NT2/D1 (cell line): ENCODE measurements at regions not wholly inside any gene's neighbourhood (a gene's known extent, or its start where the extent isn't known, plus 50 kb on each side); places are given as distances from the start of the nearest gene placed in this dataset.
"Not testable (repeated sequence)": the region's sequence is repeated elsewhere in the genome, so short reads cannot be mapped to it uniquely, and the experiment has no call there.

Source experiments
- DNase-seq: peaks from one replicate; pipeline ENCODE4 v3.0.0-alpha.2; 2011; ENCODE audit warnings: low read depth, low spot score
- H3K27me3 ChIP-seq: 2 replicates; pipeline ENCODE4 v1.6.0; 2011; ENCODE audit warnings: mild to moderate bottlenecking; ENCODE audit not compliant: insufficient read length, insufficient read depth
- H3K36me3 ChIP-seq: 2 replicates; pipeline ENCODE4 v1.6.1; 2011; ENCODE audit warnings: mild to moderate bottlenecking, low read length, mixed read lengths; ENCODE audit not compliant: insufficient read depth, insufficient read length
- H3K4me1 ChIP-seq: 2 replicates; pipeline ENCODE4 v1.5.1; 2011; ENCODE audit not compliant: insufficient read depth, insufficient read length
- H3K4me3 ChIP-seq: 2 replicates; pipeline ENCODE4 v1.5.1; 2011; ENCODE audit warnings: low read depth; ENCODE audit not compliant: insufficient read length
- H3K9ac ChIP-seq: 2 replicates; pipeline ENCODE4 v1.6.0; 2011; ENCODE audit warnings: low read depth; ENCODE audit not compliant: insufficient read length
- H3K9me3 ChIP-seq: 2 replicates; pipeline ENCODE4 v1.5.1; 2011; ENCODE audit warnings: mild to moderate bottlenecking, low read length; ENCODE audit not compliant: insufficient read depth
- SUZ12 ChIP-seq: IDR thresholded peaks from 2 replicates; pipeline ENCODE4 v1.6.1; 2011; ENCODE audit not compliant: insufficient read length, insufficient read depth; ENCODE audit errors: extremely low read depth
- YY1 ChIP-seq: IDR thresholded peaks from 2 replicates; pipeline ENCODE4 v1.6.1; 2011; ENCODE audit not compliant: insufficient read length, insufficient read depth
- ZNF274 ChIP-seq: IDR thresholded peaks from 2 replicates; pipeline ENCODE4 v1.6.1; 2011; ENCODE audit warnings: mild to moderate bottlenecking, low read depth, low read length

- Histone ChIP-seq H3K9me3 (no peaks in the 10 kb centered on the region; the same call in 1 of the 2 replicates), H3K4me3 (no peak overlapping the region), H3K9ac (no peak overlapping the region), H3K4me1 (no peaks in the 10 kb centered on the region), H3K36me3 (no peaks in the 10 kb centered on the region), H3K27me3 (no peaks in the 10 kb centered on the region)
- TF ChIP-seq YY1 (no peak), SUZ12 (no peak), ZNF274 (no peak)
- no peak for DNase-seq
Observed at GRCh38 chr1:188794969-188795368, 1682.7 kb downstream of the BRINP3 start.

GRCh38 chr1:188812153-188812552 is 1665.5 kb downstream of the BRINP3 start:
- not testable (repeated sequence) for H3K4me3 ChIP-seq, H3K36me3 ChIP-seq, DNase-seq, H3K9ac ChIP-seq, H3K9me3 ChIP-seq, H3K4me1 ChIP-seq, H3K27me3 ChIP-seq

GRCh38 chr1:188812836-188813573 is 1664.7 kb downstream of the BRINP3 start:
- not testable (repeated sequence) for H3K9me3 ChIP-seq, H3K9ac ChIP-seq, DNase-seq, H3K4me3 ChIP-seq, H3K27me3 ChIP-seq, H3K36me3 ChIP-seq, H3K4me1 ChIP-seq

- no peak for DNase-seq
Observed at GRCh38 chr1:188817814-188818213, 1659.8 kb downstream of the BRINP3 start.

GRCh38 chr1:188822248-188822647 is 1655.4 kb downstream of the BRINP3 start:
- DNase-seq = no peak
- Histone ChIP-seq H3K4me1 (no peaks in the 10 kb centered on the region), H3K9me3 (no peaks in the 10 kb centered on the region), H3K36me3 (no peaks in the 10 kb centered on the region), H3K4me3 (no peak overlapping the region), H3K27me3 (no peaks in the 10 kb centered on the region), H3K9ac (no peak overlapping the region)
- TF ChIP-seq YY1 = no peak
- TF ChIP-seq SUZ12 = no peak
- no peak for TF ChIP-seq ZNF274

More at GRCh38 chr1:188817814-188818213, 1659.8 kb downstream of the BRINP3 start:
- Histone ChIP-seq H3K4me3 (no peak overlapping the region), H3K36me3 (no peaks in the 10 kb centered on the region), H3K4me1 (no peaks in the 10 kb centered on the region), H3K9ac (no peak overlapping the region), H3K27me3 (no peaks in the 10 kb centered on the region), H3K9me3 (no peaks in the 10 kb centered on the region)
- no peak for TF ChIP-seq SUZ12
- TF ChIP-seq YY1 = no peak
- TF ChIP-seq ZNF274 = no peak

- TF ChIP-seq YY1 (no peak), SUZ12 (no peak), ZNF274 (no peak)
- Histone ChIP-seq H3K36me3 (no peaks in the 10 kb centered on the region), H3K4me3 (no peak overlapping the region), H3K9me3 (no peaks in the 10 kb centered on the region), H3K9ac (no peak overlapping the region), H3K4me1 (no peaks in the 10 kb centered on the region), H3K27me3 (no peaks in the 10 kb centered on the region)
- DNase-seq = no peak
Observed at GRCh38 chr1:188825471-188825870, 1652.2 kb downstream of the BRINP3 start.

GRCh38 chr1:188826800-188827199 is 1650.9 kb downstream of the BRINP3 start:
- TF ChIP-seq ZNF274 = no peak
- TF ChIP-seq SUZ12 = no peak
- no peak for TF ChIP-seq YY1
- Histone ChIP-seq H3K27me3 (no peaks in the 10 kb centered on the region), H3K4me1 (no peaks in the 10 kb centered on the region), H3K9ac (no peak overlapping the region), H3K9me3 (no peaks in the 10 kb centered on the region), H3K4me3 (no peak overlapping the region), H3K36me3 (no peaks in the 10 kb centered on the region)
- DNase-seq = no peak

GRCh38 chr1:188827400-188827799 is 1650.3 kb downstream of the BRINP3 start:
- Histone ChIP-seq H3K9me3 (no peaks in the 10 kb centered on the region), H3K4me3 (no peak overlapping the region), H3K36me3 (no peaks in the 10 kb centered on the region), H3K9ac (no peak overlapping the region), H3K27me3 (no peaks in the 10 kb centered on the region), H3K4me1 (no peaks in the 10 kb centered on the region)
- DNase-seq = no peak
- TF ChIP-seq YY1 = no peak
- no peak for TF ChIP-seq SUZ12
- TF ChIP-seq ZNF274 = no peak

GRCh38 chr1:188841111-188841696 is 1636.5 kb downstream of the BRINP3 start:
- H3K36me3 ChIP-seq, DNase-seq, H3K9ac ChIP-seq, H3K4me3 ChIP-seq, H3K4me1 ChIP-seq, H3K9me3 ChIP-seq, H3K27me3 ChIP-seq: not testable (repeated sequence)
